Mesenchymal stem cell (in vitro differentiated cells and primary cell): ENCODE measurements at regions not wholly inside any gene's neighbourhood (a gene's known extent, or its start where the extent isn't known, plus 50 kb on each side); places are given as distances from the start of the nearest gene placed in this dataset.

Experiments
- DNase-seq: peaks from one replicate; pipeline ENCODE4 v3.0.0-alpha.2; 2013
- H2AFZ ChIP-seq: one replicate; pipeline ENCODE4 v1.6.1; 2013; ENCODE audit warnings: low read depth, mild to moderate bottlenecking, control low read depth, inconsistent platforms, low read length, moderate library complexity
- H2AK5ac ChIP-seq: 2 replicates; pipeline ENCODE4 v1.6.1; 2013; ENCODE audit warnings: low read length, moderate library complexity, mild to moderate bottlenecking, inconsistent platforms; ENCODE audit not compliant: severe bottlenecking
- H2BK120ac ChIP-seq: one replicate; pipeline ENCODE4 v1.6.1; 2013; ENCODE audit warnings: low read depth, mild to moderate bottlenecking, inconsistent platforms, low read length, moderate library complexity
- H2BK12ac ChIP-seq, 2 experiments: one replicate each; pipeline ENCODE4 v1.6.1; 2013; ENCODE audit warnings: inconsistent platforms in 2 of 2, low read length in 2 of 2, mild to moderate bottlenecking in 2 of 2, moderate library complexity in 2 of 2, control low read depth in 1 of 2
- H2BK15ac ChIP-seq: one replicate; pipeline ENCODE4 v1.6.1; 2013; ENCODE audit warnings: mild to moderate bottlenecking, low read depth, inconsistent platforms; ENCODE audit not compliant: poor library complexity, severe bottlenecking
- H2BK5ac ChIP-seq: 2 replicates; pipeline ENCODE4 v1.6.1; 2013; ENCODE audit warnings: low read depth, mild to moderate bottlenecking, low read length, control low read depth, inconsistent platforms; ENCODE audit not compliant: poor library complexity, severe bottlenecking
- H3K14ac ChIP-seq, 2 experiments: one replicate each; pipeline ENCODE4 v1.6.1; 2013; ENCODE audit warnings: inconsistent platforms in 2 of 2, low read length in 2 of 2, control low read depth in 1 of 2, mild to moderate bottlenecking in 1 of 2, moderate library complexity in 1 of 2
- H3K18ac ChIP-seq, 2 experiments: one replicate each; pipeline ENCODE4 v1.6.1; 2013; ENCODE audit warnings: inconsistent platforms in 2 of 2, low read length in 2 of 2, control low read depth in 1 of 2, low read depth in 1 of 2, mild to moderate bottlenecking in 1 of 2
- H3K23ac ChIP-seq, 2 experiments: one replicate each; pipeline ENCODE4 v1.6.1; 2013; ENCODE audit warnings: inconsistent platforms in 2 of 2, low read length in 2 of 2, mild to moderate bottlenecking in 2 of 2, moderate library complexity in 2 of 2, control low read depth in 1 of 2
- H3K27ac ChIP-seq: 2 replicates; pipeline ENCODE4 v1.5.1; 2013; ENCODE audit warnings: mild to moderate bottlenecking, moderate library complexity, low read length, control low read depth, inconsistent platforms; ENCODE audit not compliant: poor library complexity, severe bottlenecking
- H3K27me3 ChIP-seq, 2 experiments: 2 replicates each; pipeline versions ENCODE4 v1.6.1 to v1.7.0; 2013; ENCODE audit warnings: low read length in 2 of 2, mild to moderate bottlenecking in 2 of 2, moderate library complexity in 2 of 2, control low read depth in 1 of 2, inconsistent platforms in 1 of 2; ENCODE audit not compliant: control insufficient read depth in 1 of 2, insufficient read depth in 1 of 2
- H3K36me3 ChIP-seq, 2 experiments: 2 replicates each; pipeline versions ENCODE4 v1.6.1 to v1.7.0; 2013; ENCODE audit warnings: low read length in 2 of 2, control low read depth in 1 of 2, inconsistent platforms in 1 of 2, low read depth in 1 of 2, mild to moderate bottlenecking in 1 of 2; ENCODE audit not compliant: insufficient read depth in 2 of 2, control insufficient read depth in 1 of 2
- H3K4ac ChIP-seq, 2 experiments: one replicate each; pipeline ENCODE4 v1.6.1; 2013; ENCODE audit warnings: inconsistent platforms in 2 of 2, low read length in 2 of 2, mild to moderate bottlenecking in 2 of 2, moderate library complexity in 2 of 2, control low read depth in 1 of 2, low read depth in 1 of 2
- H3K4me1 ChIP-seq: 2 replicates; pipeline ENCODE4 v1.6.1; 2013; ENCODE audit warnings: low read depth, low read length, control low read depth; ENCODE audit not compliant: control insufficient read depth, insufficient read depth
- H3K4me2 ChIP-seq: 2 replicates; pipeline ENCODE4 v1.6.1; 2013; ENCODE audit warnings: low read length, mild to moderate bottlenecking, inconsistent platforms; ENCODE audit not compliant: poor library complexity, severe bottlenecking
- H3K4me3 ChIP-seq, 2 experiments: 2 replicates each; pipeline versions ENCODE4 v1.5.1 to v1.7.0; 2013; ENCODE audit warnings: low read length in 2 of 2, mild to moderate bottlenecking in 2 of 2, control low read depth in 1 of 2, low read depth in 1 of 2; ENCODE audit not compliant: insufficient read depth in 1 of 2
- H3K79me1 ChIP-seq: replicated peaks from 2 replicates; pipeline ENCODE4 v1.6.1; 2013; ENCODE audit warnings: mild to moderate bottlenecking, control low read depth, low read length, inconsistent platforms; ENCODE audit not compliant: poor library complexity, severe bottlenecking
- H3K9ac ChIP-seq: 2 replicates; pipeline ENCODE4 v1.7.0; 2013; ENCODE audit warnings: mild to moderate bottlenecking, low read length, moderate library complexity
- H3K9me3 ChIP-seq: 2 replicates; pipeline ENCODE4 v1.7.0; 2013; ENCODE audit warnings: mild to moderate bottlenecking, low read length; ENCODE audit not compliant: control insufficient read depth
- H4K8ac ChIP-seq: one replicate; pipeline ENCODE4 v1.6.1; 2013; ENCODE audit warnings: inconsistent platforms, mild to moderate bottlenecking, low read length, moderate library complexity
- H4K91ac ChIP-seq: one replicate; pipeline ENCODE4 v1.6.1; 2013; ENCODE audit warnings: mild to moderate bottlenecking, low read length, inconsistent platforms
- WGBS: methylation state at CpG from one replicate; pipeline ENCODE4 v1.1.7; 2013; ENCODE audit warnings: mixed read lengths; 5-methylcytosine and 5-hydroxymethylcytosine counted together

- no peak overlapping the region for H2BK5ac ChIP-seq
Observed at GRCh38 chr14:98197933-98198332, 1074.1 kb downstream of the BCL11B start.

GRCh38 chr14:98198385-98198784, 1073.6 kb downstream of the BCL11B start:
- Histone ChIP-seq H4K91ac (no peak overlapping the region), H2BK12ac (no peak overlapping the region), H3K4ac (no peak overlapping the region), H3K14ac (no peak overlapping the region), H3K18ac (no peak overlapping the region), H2BK15ac (no peak overlapping the region), H2BK5ac (no peak overlapping the region), H3K27me3 (no peaks in the 10 kb centered on the region), H3K9ac (no peak overlapping the region), H3K4me3 (no peak overlapping the region), H3K23ac (no peak overlapping the region), H2AFZ (no peak overlapping the region), H3K36me3 (no peaks in the 10 kb centered on the region), H2AK5ac (no peak overlapping the region), H3K4me1 (no peaks in the 10 kb centered on the region), H3K79me1 (no peaks in the 10 kb centered on the region), H3K9me3 (no peaks in the 10 kb centered on the region), H4K8ac (no peak overlapping the region), H3K4me2 (no peak overlapping the region), H2BK120ac (no peak overlapping the region), H3K27ac (no peak overlapping the region)
- WGBS, result 71% methylated on average over 9 of the region's 10 CpGs
- DNase-seq, result no peak

More at GRCh38 chr14:98197933-98198332, 1074.1 kb downstream of the BCL11B start:
- no peak overlapping the region for H2BK120ac ChIP-seq
- no peaks in the 10 kb centered on the region for H3K27me3 ChIP-seq
- no peaks in the 10 kb centered on the region for H3K79me1 ChIP-seq
- no peak overlapping the region for H3K18ac ChIP-seq
- no peak for DNase-seq
- no peak overlapping the region for H3K23ac ChIP-seq
- H3K9me3 ChIP-seq, result no peaks in the 10 kb centered on the region
- H4K91ac ChIP-seq, result no peak overlapping the region
- H3K4me1 ChIP-seq, result no peaks in the 10 kb centered on the region
- H2BK15ac ChIP-seq, result no peak overlapping the region
- H3K36me3 ChIP-seq, result no peaks in the 10 kb centered on the region
- no peak overlapping the region for H2AK5ac ChIP-seq
- H3K4me3 ChIP-seq, result no peak overlapping the region
- no peak overlapping the region for H4K8ac ChIP-seq
- no peak overlapping the region for H2BK12ac ChIP-seq
- H3K4me2 ChIP-seq, result no peak overlapping the region
- H3K9ac ChIP-seq, result no peak overlapping the region
- 68% methylated on average over 1 of the region's 1 CpG for WGBS
- H3K14ac ChIP-seq, result no peak overlapping the region
- H3K27ac ChIP-seq, result no peak overlapping the region
- H3K4ac ChIP-seq, result no peak overlapping the region
- H2AFZ ChIP-seq, result no peak overlapping the region

- Histone ChIP-seq H2BK120ac (no peak overlapping the region), H4K91ac (no peak overlapping the region), H3K27ac (no peak overlapping the region), H3K4ac (no peak overlapping the region), H3K18ac (no peak overlapping the region), H3K14ac (no peak overlapping the region), H3K36me3 (no peaks in the 10 kb centered on the region), H3K9me3 (no peaks in the 10 kb centered on the region), H3K4me2 (no peak overlapping the region), H2BK15ac (no peak overlapping the region), H3K23ac (no peak overlapping the region), H4K8ac (no peak overlapping the region), H3K79me1 (no peaks in the 10 kb centered on the region), H2BK5ac (no peak overlapping the region), H2AK5ac (no peak overlapping the region), H3K4me3 (no peak overlapping the region), H3K27me3 (no peaks in the 10 kb centered on the region), H2AFZ (no peak overlapping the region), H2BK12ac (no peak overlapping the region), H3K9ac (no peak overlapping the region), H3K4me1 (no peaks in the 10 kb centered on the region)
- WGBS, result 78% methylated on average over 7 of the region's 7 CpGs
- no peak for DNase-seq
Observed at GRCh38 chr14:98200601-98201000, 1071.4 kb downstream of the BCL11B start.

- Histone ChIP-seq H2BK12ac (no peak overlapping the region), H3K4me1 (no peaks in the 10 kb centered on the region), H3K4ac (no peak overlapping the region), H4K91ac (no peak overlapping the region), H3K4me2 (no peak overlapping the region), H3K27ac (no peak overlapping the region), H3K36me3 (no peaks in the 10 kb centered on the region), H2AK5ac (no peak overlapping the region), H2BK120ac (no peak overlapping the region), H2AFZ (no peak overlapping the region), H3K27me3 (no peaks in the 10 kb centered on the region), H3K79me1 (no peaks in the 10 kb centered on the region), H2BK15ac (no peak overlapping the region), H3K14ac (no peak overlapping the region), H3K4me3 (no peak overlapping the region), H3K9me3 (no peaks in the 10 kb centered on the region), H4K8ac (no peak overlapping the region), H2BK5ac (no peak overlapping the region), H3K23ac (no peak overlapping the region), H3K18ac (no peak overlapping the region), H3K9ac (no peak overlapping the region)
- WGBS, result 80% methylated on average over 6 of the region's 6 CpGs
- no peak for DNase-seq
Observed at GRCh38 chr14:98203421-98203820, 1068.6 kb downstream of the BCL11B start.
